HEK293T (cell line): ENCODE measurements at regions not wholly inside any gene's neighbourhood (a gene's known extent, or its start where the extent isn't known, plus 50 kb on each side); places are given as distances from the start of the nearest gene placed in this dataset.
"Not testable (repeated sequence)": the region's sequence is repeated elsewhere in the genome, so short reads cannot be mapped to it uniquely, and the experiment has no call there.

ENCODE experiments used
- CTCF ChIA-PET: fragments of 350-600 bp; formaldehyde crosslinking; extraction: SDS; loops from one replicate; lab custom pipeline; 2021; ENCODE audit warnings: antibody characterized with exemption, inconsistent platforms; lab: Yijun Ruan, JAX
- POLR2A ChIA-PET: fragments of 350-600 bp; formaldehyde crosslinking; extraction: SDS; loops from one replicate; lab custom pipeline; 2020; ENCODE audit warnings: antibody characterized with exemption, inconsistent platforms; lab: Yijun Ruan, JAX
- DNase-seq: peaks from one replicate; pipeline ENCODE4 v3.0.0; 2012; ENCODE audit warnings: mixed read lengths; ENCODE audit errors: extremely low spot score
- ARNT ChIP-seq: fragments of 450-650 bp; IDR thresholded peaks from 2 replicates; pipeline ENCODE4 v1.6.1; 2017; ENCODE audit warnings: mild to moderate bottlenecking
- BHLHE40 ChIP-seq: fragments of 450-650 bp; IDR thresholded peaks from 2 replicates; pipeline ENCODE4 v1.6.1; 2016; ENCODE audit warnings: mild to moderate bottlenecking, moderate library complexity, borderline replicate concordance
- CTBP1 ChIP-seq: fragments of 450-650 bp; IDR thresholded peaks from 2 replicates; pipeline ENCODE4 v1.6.1; 2016; ENCODE audit warnings: borderline replicate concordance
- ELF4 ChIP-seq: fragments of 450-650 bp; IDR thresholded peaks from 2 replicates; pipeline ENCODE4 v1.6.1; 2017; ENCODE audit warnings: antibody characterized with exemption
- FOXA1 ChIP-seq: fragments of 450-650 bp; IDR thresholded peaks from 2 replicates; pipeline ENCODE4 v1.6.1; 2016; ENCODE audit warnings: mild to moderate bottlenecking
- FOXK2 ChIP-seq: fragments of 450-650 bp; IDR thresholded peaks from 2 replicates; pipeline ENCODE4 v1.6.1; 2016; ENCODE audit warnings: mild to moderate bottlenecking
- FOXM1 ChIP-seq: fragments of 450-650 bp; IDR thresholded peaks from 2 replicates; pipeline ENCODE4 v1.6.1; 2017; ENCODE audit warnings: mild to moderate bottlenecking, borderline replicate concordance
- HDGF ChIP-seq: fragments of 450-650 bp; IDR thresholded peaks from 2 replicates; pipeline ENCODE4 v1.6.1; 2017; ENCODE audit warnings: antibody characterized with exemption, borderline replicate concordance
- L3MBTL2 ChIP-seq: fragments of 450-650 bp; conservative IDR thresholded peaks from 2 replicates; pipeline ENCODE4 v1.6.1; 2016; ENCODE audit warnings: mild to moderate bottlenecking
- LEF1 ChIP-seq: fragments of 450-650 bp; IDR thresholded peaks from 2 replicates; pipeline ENCODE4 v1.6.1; 2017; ENCODE audit warnings: mild to moderate bottlenecking, borderline replicate concordance
- NFRKB ChIP-seq: fragments of 450-650 bp; IDR thresholded peaks from 2 replicates; pipeline ENCODE4 v1.6.1; 2016; ENCODE audit warnings: mild to moderate bottlenecking, moderate library complexity
- SP1 ChIP-seq: fragments of 450-650 bp; IDR thresholded peaks from 2 replicates; pipeline ENCODE4 v1.6.1; 2017
- SUZ12 ChIP-seq: fragments of 450-650 bp; IDR thresholded peaks from 2 replicates; pipeline ENCODE4 v1.6.1; 2016; ENCODE audit warnings: mild to moderate bottlenecking
- TARDBP ChIP-seq: fragments of 450-650 bp; IDR thresholded peaks from 2 replicates; pipeline ENCODE4 v1.6.1; 2016
- ZNF384 ChIP-seq: fragments of 450-650 bp; IDR thresholded peaks from 2 replicates; pipeline ENCODE4 v1.6.1; 2016
- TF ChIP-seq, protein P1 (sequence below): fragments of 450-650 bp; IDR thresholded peaks from 2 replicates; pipeline ENCODE4 v1.6.1; 2016

DNA sequence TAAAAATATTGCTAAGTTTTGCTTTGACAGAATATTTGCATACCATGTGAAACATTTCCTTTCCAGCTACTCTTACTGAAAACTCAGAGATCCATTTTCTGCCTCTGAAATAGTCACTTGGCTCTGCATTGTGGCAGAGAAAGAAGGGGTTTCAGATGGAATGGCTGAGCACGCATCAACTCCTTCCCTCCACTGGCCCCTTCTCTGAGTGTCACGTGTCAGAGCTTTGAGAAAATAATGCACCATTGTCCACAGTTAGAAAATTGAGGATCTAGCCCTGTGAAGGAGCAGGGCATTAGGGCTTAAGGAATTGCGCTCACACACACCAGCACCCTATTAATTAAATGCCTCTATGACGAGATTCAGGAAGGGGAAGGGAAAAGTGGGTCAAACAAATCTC is 78.8 kb upstream of the FAT4 start:
- CTCF ChIA-PET, result no interaction called here
- POLR2A ChIA-PET, result no interaction called here
- DNase-seq, result no peak
- TF ChIP-seq BHLHE40, result no peak
- TF ChIP-seq FOXK2, result no peak
- TF ChIP-seq SUZ12, result no peak
- TF ChIP-seq HDGF, result no peak
- TF ChIP-seq ZNF384, result no peak
- no peak for TF ChIP-seq ARNT
- TF ChIP-seq FOXM1, result no peak
- TF ChIP-seq ELF4, result no peak

DNA sequence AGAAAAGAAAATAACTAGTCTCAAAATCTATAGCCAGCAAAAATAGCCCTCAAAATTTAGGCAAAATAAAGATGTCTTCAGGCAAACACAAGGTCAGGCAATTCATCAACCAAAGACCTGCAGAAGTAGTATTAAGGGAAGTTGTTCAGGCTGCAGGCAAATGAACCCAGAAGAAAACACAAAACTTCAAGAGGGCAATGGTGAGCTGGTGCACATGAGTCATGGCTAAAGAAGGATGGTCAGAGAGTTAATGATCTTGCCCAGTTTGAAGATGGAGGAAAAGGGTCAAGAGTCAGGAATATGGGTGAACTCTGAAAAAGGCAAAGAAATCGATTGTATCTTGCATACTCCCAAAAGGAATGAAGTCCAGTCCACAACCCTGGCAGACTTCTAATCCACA is 83.1 kb upstream of the FAT4 start:
- TF ChIP-seq ELF4, result no peak
- no peak for TF ChIP-seq L3MBTL2
- no peak for TF ChIP-seq CTBP1
- TF ChIP-seq FOXK2, result no peak
- TF ChIP-seq SUZ12, result no peak
- TF ChIP-seq ARNT, result no peak
- TF ChIP-seq TARDBP, result no peak
- TF ChIP-seq HDGF, result no peak
- TF ChIP-seq BHLHE40, result no peak
- TF ChIP-seq SP1, result no peak
- TF ChIP-seq FOXM1, result no peak
- no peak for TF ChIP-seq NFRKB
- no peak for TF ChIP-seq ZNF384
- TF ChIP-seq FOXA1, result no peak
- no peak for TF ChIP-seq LEF1
- TF ChIP-seq, protein P1, sequence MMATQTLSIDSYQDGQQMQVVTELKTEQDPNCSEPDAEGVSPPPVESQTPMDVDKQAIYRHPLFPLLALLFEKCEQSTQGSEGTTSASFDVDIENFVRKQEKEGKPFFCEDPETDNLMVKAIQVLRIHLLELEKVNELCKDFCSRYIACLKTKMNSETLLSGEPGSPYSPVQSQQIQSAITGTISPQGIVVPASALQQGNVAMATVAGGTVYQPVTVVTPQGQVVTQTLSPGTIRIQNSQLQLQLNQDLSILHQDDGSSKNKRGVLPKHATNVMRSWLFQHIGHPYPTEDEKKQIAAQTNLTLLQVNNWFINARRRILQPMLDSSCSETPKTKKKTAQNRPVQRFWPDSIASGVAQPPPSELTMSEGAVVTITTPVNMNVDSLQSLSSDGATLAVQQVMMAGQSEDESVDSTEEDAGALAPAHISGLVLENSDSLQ, result no peak
- DNase-seq, result no peak
- ChIA-PET CTCF (no interaction called here), POLR2A (no interaction called here)

DNA sequence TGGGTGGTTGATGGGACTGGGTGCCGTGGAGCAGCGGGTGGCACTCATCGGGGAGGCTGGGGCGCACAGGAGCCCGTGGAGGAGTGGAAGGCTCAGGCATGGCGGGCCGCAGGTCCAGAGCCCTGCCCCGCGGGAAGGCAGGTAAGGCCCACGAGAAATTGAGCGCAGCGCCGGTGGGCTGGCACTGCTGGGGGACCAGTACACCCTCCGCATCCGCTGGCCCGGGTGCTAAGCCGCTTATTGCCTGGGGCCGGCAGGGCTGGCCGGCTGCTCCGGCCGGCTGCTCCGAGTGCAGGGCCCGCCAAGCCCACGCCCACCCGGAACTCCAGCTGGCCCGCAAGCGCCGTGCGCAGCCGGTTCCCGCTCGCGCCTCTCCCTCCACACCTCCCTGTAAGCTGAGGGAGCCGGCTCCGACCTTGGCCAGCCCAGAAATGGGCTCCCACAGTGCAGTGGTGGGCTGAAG is 85.1 kb upstream of the FAT4 start:
- DNase-seq, result no peak
- ChIA-PET CTCF (no interaction called here), POLR2A (no interaction called here)
- TF ChIP-seq ARNT, result no peak
- TF ChIP-seq SP1, result no peak
- TF ChIP-seq NFRKB, result no peak
- TF ChIP-seq FOXA1, result no peak
- TF ChIP-seq, protein P1, result no peak

DNA sequence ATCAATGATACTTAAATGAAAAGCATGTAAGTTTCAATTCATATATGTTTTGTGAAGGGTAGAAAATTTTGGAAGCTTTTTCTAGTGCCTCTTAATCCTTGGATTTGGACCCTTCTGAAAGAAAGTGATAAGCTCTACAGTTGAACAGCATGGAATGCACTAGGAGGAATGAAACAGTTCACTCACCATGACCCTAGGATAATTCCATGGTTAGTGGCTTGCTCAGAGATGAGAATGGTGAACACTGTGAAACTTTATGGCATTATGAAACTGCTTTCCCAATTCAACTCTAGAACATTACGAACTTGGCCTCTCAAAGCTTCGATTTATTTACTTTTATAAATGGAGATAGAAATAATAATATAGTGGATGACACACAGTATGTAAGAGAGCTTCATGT is 88.9 kb upstream of the FAT4 start:
- ChIA-PET POLR2A (no interaction called here), CTCF (no interaction called here)
- TF ChIP-seq FOXM1 (no peak), NFRKB (no peak)
- no peak for DNase-seq

DNA sequence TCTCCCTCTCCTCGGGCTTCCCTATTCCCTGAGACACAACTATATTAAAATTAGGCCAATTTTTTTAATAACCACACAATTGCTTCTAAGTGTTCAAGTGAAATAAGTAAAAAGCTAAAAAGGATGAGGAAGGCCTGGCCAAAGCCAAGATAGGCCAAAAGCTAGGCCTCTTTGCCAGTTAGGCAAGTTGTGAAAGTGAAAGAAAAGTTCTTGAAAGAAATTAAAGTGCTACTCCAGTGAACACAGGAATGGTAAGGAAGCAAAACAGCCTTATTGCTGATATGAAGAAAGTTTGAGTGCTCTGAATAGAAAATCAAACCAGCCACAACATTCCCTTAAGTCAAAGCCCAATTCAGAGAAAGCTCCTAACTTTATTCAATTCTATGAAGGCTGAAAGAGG is 114.2 kb upstream of the FAT4 start:
- POLR2A ChIA-PET, result no interaction called here
- no peak for DNase-seq
- CTCF ChIA-PET, result no interaction called here

DNA sequence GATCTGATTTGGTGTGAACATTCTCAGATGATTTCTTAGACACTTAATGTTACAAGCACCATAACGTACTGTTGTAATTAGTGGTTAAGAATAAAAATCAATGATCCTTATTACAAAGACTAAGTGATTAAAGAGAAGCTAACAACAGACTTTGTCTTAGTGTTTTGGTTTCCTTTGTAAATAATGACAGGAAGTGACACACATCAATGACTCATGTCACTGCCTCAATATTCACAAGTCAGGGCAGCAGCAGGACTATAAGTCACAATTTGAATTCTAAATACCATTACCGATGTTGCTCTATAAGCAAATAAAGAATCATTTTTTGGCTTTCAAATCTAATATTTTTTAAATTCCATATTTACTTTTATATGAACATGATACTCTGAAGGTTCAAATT is 115.8 kb upstream of the FAT4 start:
- TF ChIP-seq FOXK2, result no peak
- no peak for TF ChIP-seq HDGF
- no peak for TF ChIP-seq LEF1
- TF ChIP-seq, protein P1, result no peak
- ChIA-PET POLR2A (no interaction called here), CTCF (no interaction called here)
- DNase-seq, result no peak

More for the DNA sequence above, 114.2 kb upstream of the FAT4 start:
- no peak for TF ChIP-seq FOXM1
- TF ChIP-seq HDGF, result no peak
- no peak for TF ChIP-seq SUZ12
- TF ChIP-seq L3MBTL2, result no peak
- no peak for TF ChIP-seq BHLHE40
- TF ChIP-seq LEF1, result no peak
- TF ChIP-seq FOXK2, result no peak
- no peak for TF ChIP-seq TARDBP
- no peak for TF ChIP-seq CTBP1

DNA sequence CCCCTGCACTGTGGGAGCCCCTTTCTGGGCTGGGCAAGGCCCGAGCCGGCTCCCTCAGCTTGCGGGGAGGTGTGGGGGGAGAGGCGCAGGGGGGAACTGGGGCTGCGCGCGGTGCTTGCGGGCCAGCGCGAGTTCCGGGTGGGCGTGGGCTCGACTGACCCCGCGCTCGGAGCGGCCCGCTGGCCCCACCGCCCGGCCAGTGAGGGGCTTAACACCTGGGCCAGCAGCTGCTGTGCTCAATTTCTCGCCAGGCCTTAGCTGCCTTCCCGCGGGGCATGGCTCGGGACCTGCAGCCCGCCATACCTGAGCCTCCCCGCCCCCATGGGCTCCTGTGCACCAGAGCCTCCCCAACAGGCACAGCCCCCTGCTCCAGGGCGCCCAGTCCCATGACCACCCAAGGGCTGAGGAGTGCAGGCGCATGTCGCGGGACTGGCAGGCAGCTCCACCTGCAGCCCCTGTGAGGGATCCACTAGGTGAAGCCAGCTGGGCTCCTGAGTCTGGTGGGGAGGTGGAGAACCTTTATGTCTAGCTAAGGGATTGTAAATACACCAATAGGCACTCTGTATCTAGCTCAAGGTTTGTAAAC is 122.8 kb upstream of the FAT4 start:
- DNase-seq, CTCF ChIA-PET, POLR2A ChIA-PET: not testable (repeated sequence)
